Endothelial cell of umbilical vein (primary cell): ENCODE measurements at regions not wholly inside any gene's neighbourhood (a gene's known extent, or its start where the extent isn't known, plus 50 kb on each side); places are given as distances from the start of the nearest gene placed in this dataset.

Experiments
- BruUV-seq: library from RNA; stranded (reverse); fragments of 400-500 nt; replicated peaks from 2 replicates; lab custom pipeline; 2021; lab: Mats Ljungman, UMichigan
- CTCF ChIA-PET: fragments of 300-600, 350-600 bp; sonication (Branson Sonifier 250); formaldehyde crosslinking; loops from one replicate; lab custom pipeline; 2021; ENCODE audit warnings: antibody characterized with exemption, inconsistent platforms; lab: Charles Lee
- POLR2A ChIA-PET: fragments of 300-600, 350-600 bp; sonication (Branson Sonifier 250); formaldehyde crosslinking; loops from one replicate; lab custom pipeline; 2021; ENCODE audit warnings: antibody characterized with exemption, inconsistent platforms; lab: Charles Lee
- DNase-seq: peaks from one replicate; pipeline ENCODE4 v3.0.0-alpha.2; 2011; ENCODE audit warnings: low read depth, low spot score
- FAIRE-seq: peaks from 2 replicates; lab custom pipeline; 2011; peaks lifted over from hg19 to GRCh38; lab: Jason Lieb, UNC
- H2AFZ ChIP-seq: 2 replicates; pipeline ENCODE4 v1.6.0; 2012; ENCODE audit warnings: low read depth, low read length, control low read depth, inconsistent platforms
- H3K27ac ChIP-seq: 2 replicates; pipeline ENCODE4 v1.5.1; 2011; ENCODE audit warnings: low read depth, mild to moderate bottlenecking, control low read depth, low read length, moderate library complexity; ENCODE audit not compliant: insufficient read depth
- H3K27me3 ChIP-seq, 2 experiments: 2 replicates each; pipeline versions ENCODE4 v1.6.0 to v1.6.1; 2011; ENCODE audit warnings: low read length in 2 of 2, mixed read lengths in 1 of 2; ENCODE audit not compliant: control insufficient read depth in 2 of 2, insufficient read depth in 2 of 2
- H3K36me3 ChIP-seq, 2 experiments: 2 replicates in 1 of 2; 3 replicates in 1 of 2; pipeline ENCODE4 v1.5.1; 2011; ENCODE audit warnings: low read length in 2 of 2, mild to moderate bottlenecking in 1 of 2, moderate library complexity in 1 of 2; ENCODE audit not compliant: control insufficient read depth in 2 of 2, insufficient read depth in 2 of 2; ENCODE audit errors: extremely low read depth in 1 of 2
- H3K4me1 ChIP-seq: 3 replicates; pipeline ENCODE4 v1.5.1; 2011; ENCODE audit warnings: mild to moderate bottlenecking, low read length; ENCODE audit not compliant: control insufficient read depth, insufficient read depth; ENCODE audit errors: extremely low read depth
- H3K4me2 ChIP-seq: 2 replicates; pipeline ENCODE4 v1.6.1; 2011; ENCODE audit warnings: low read length, control low read depth, mixed read lengths; ENCODE audit not compliant: insufficient read depth
- H3K4me3 ChIP-seq, 3 experiments: fragments of 200-600 bp in 1 of 3; sonication (generic), shearing (Covaris generic) in 1 of 3; replicated peaks in 1 of 3; 2 replicates each; pipeline ENCODE4 v1.5.1; 2011 to 2016; ENCODE audit warnings: control low read depth in 3 of 3, low read length in 3 of 3, mild to moderate bottlenecking in 2 of 3, inconsistent platforms in 1 of 3, low read depth in 1 of 3, moderate library complexity in 1 of 3; ENCODE audit not compliant: insufficient read depth in 1 of 3
- H3K79me2 ChIP-seq: 2 replicates; pipeline ENCODE4 v1.6.0; 2012; ENCODE audit warnings: low read length, inconsistent platforms; ENCODE audit not compliant: control insufficient read depth, insufficient read depth
- H3K9ac ChIP-seq: replicated peaks from 2 replicates; pipeline ENCODE3; 2011; ENCODE audit warnings: low read length, control low read depth; ENCODE audit not compliant: insufficient read depth; ENCODE audit errors: extremely low read depth
- H3K9me1 ChIP-seq: replicated peaks from 3 replicates; pipeline ENCODE4 v1.6.0; 2011; ENCODE audit warnings: mild to moderate bottlenecking, low read length; ENCODE audit not compliant: control insufficient read depth, insufficient read depth; ENCODE audit errors: extremely low read depth
- H3K9me3 ChIP-seq: replicated peaks from 2 replicates; pipeline ENCODE4 v1.5.1; 2012; ENCODE audit warnings: low read length, inconsistent platforms; ENCODE audit not compliant: control insufficient read depth, insufficient read depth
- H4K20me1 ChIP-seq: replicated peaks from 2 replicates; pipeline ENCODE3; 2011; ENCODE audit warnings: mild to moderate bottlenecking, low read length; ENCODE audit not compliant: control insufficient read depth, insufficient read depth; ENCODE audit errors: extremely low read depth
- CTCF ChIP-seq, 2 donors: IDR thresholded peaks; 1 replicate in 1 of 2; 2 replicates in 1 of 2; pipeline ENCODE4 v1.5.1; 2011; ENCODE audit warnings: low read length in 2 of 2, mild to moderate bottlenecking in 2 of 2, moderate library complexity in 2 of 2, control low read depth in 1 of 2, inconsistent platforms in 1 of 2, low read depth in 1 of 2; ENCODE audit not compliant: insufficient read depth in 1 of 2; ENCODE audit errors: extremely low read depth in 1 of 2
- EZH2 ChIP-seq: IDR thresholded peaks from 2 replicates; pipeline ENCODE4 v1.6.1; 2012; ENCODE audit warnings: borderline replicate concordance, low read depth, mild to moderate bottlenecking, moderate library complexity, low read length, inconsistent platforms; ENCODE audit not compliant: severe bottlenecking
- FOS ChIP-seq: IDR thresholded peaks from 2 replicates; pipeline ENCODE4 v1.6.1; 2011; ENCODE audit warnings: mild to moderate bottlenecking, low read length, moderate library complexity, borderline replicate concordance; ENCODE audit not compliant: insufficient read depth
- GATA2 ChIP-seq: IDR thresholded peaks from 2 replicates; pipeline ENCODE4 v1.7.0; 2011; ENCODE audit warnings: low read depth, mild to moderate bottlenecking, moderate library complexity, mixed read lengths, low read length; ENCODE audit not compliant: insufficient read length, insufficient read depth
- JUN ChIP-seq: IDR thresholded peaks from 2 replicates; pipeline ENCODE4 v1.6.1; 2011; ENCODE audit warnings: borderline replicate concordance, low read depth; ENCODE audit not compliant: insufficient read length, insufficient read depth
- MAX ChIP-seq: IDR thresholded peaks from 2 replicates; pipeline ENCODE4 v1.6.1; 2011; ENCODE audit not compliant: insufficient read depth, insufficient read length
- MYC ChIP-seq: IDR thresholded peaks from one replicate; pipeline ENCODE4 v1.6.1; 2011; ENCODE audit warnings: mild to moderate bottlenecking, low read depth, low read length
- POLR2A ChIP-seq: IDR thresholded peaks from 2 replicates; pipeline ENCODE4 v1.6.1; 2012; ENCODE audit warnings: low read depth, mild to moderate bottlenecking, control low read depth, low read length
- POLR2AphosphoS5 ChIP-seq: IDR thresholded peaks from 2 replicates; pipeline ENCODE4 v1.6.1; 2012; ENCODE audit warnings: low read depth, mild to moderate bottlenecking, control low read depth, low read length, moderate library complexity; ENCODE audit not compliant: insufficient read depth
- dilution Hi-C: fragments of 300-500 bp; cut with MboI; formaldehyde crosslinking; loops from one replicate; pipeline ENCODE4 v1.15.0; 2019; ENCODE audit warnings: low sequenced_read_pairs; ENCODE audit not compliant: extremely low pct_ligation_motif_present
- intact Hi-C: fragments of 100-400 bp; cut with micrococcal nuclease; formaldehyde crosslinking; loops from one replicate; pipeline ENCODE4 v1.10.0; 2022

GRCh38 chr4:147325571-147325981, 155.3 kb upstream of the EDNRA start:
- Histone ChIP-seq H3K9me3 (no peaks in the 10 kb centered on the region), H3K4me1 (peaks cover 12% of the 10 kb centered on the region), H3K9me1 (no peaks in the 10 kb centered on the region), H4K20me1 (no peaks in the 10 kb centered on the region), H3K9ac (no peak overlapping the region), H2AFZ (no peak overlapping the region), H3K36me3 (no peaks in the 10 kb centered on the region), H3K79me2 (no peaks in the 10 kb centered on the region), H3K27me3 (no peaks in the 10 kb centered on the region), H3K27ac (no peak overlapping the region), H3K4me3 (no peak overlapping the region), H3K4me2 (no peak overlapping the region)
- dilution Hi-C loops = no loop called here
- no TSS peak for BruUV-seq
- ChIA-PET CTCF (no interaction called here), POLR2A (no interaction called here)
- TF ChIP-seq EZH2 (no peak), MYC (no peak), CTCF (IDR thresholded peaks at IDR 0.05; ENCODE audit: extremely low read depth in 1 of 2, insufficient read depth in 1 of 2, low read depth in 1 of 2, low read length in 2 of 2) (no peak), GATA2 (no peak), FOS (no peak), MAX (no peak), POLR2AphosphoS5 (no peak), JUN (no peak), POLR2A (no peak)
- intact Hi-C loops = no loop called here
- no peak for FAIRE-seq
- DNase-seq = no peak
